BJ (cell line): ENCODE measurements at regions not wholly inside any gene's neighbourhood (a gene's known extent, or its start where the extent isn't known, plus 50 kb on each side); places are given as distances from the start of the nearest gene placed in this dataset.

Experiments used
- CTCF ChIA-PET: fragments of 350-600 bp; formaldehyde crosslinking; extraction: SDS; loops from one replicate; lab custom pipeline; 2021; ENCODE audit warnings: antibody characterized with exemption, inconsistent platforms; lab: Yijun Ruan, JAX
- POLR2A ChIA-PET: fragments of 300-600 bp; sonication (Branson Sonifier 250); formaldehyde crosslinking; extraction: SDS; loops from one replicate; lab custom pipeline; 2021; ENCODE audit warnings: antibody characterized with exemption; lab: Charles Lee
- DNase-seq: peaks from one replicate; pipeline ENCODE4 v3.0.0-alpha.2; 2011; ENCODE audit warnings: low read depth
- H3K27me3 ChIP-seq: 2 replicates; pipeline ENCODE4 v1.6.0; 2011; ENCODE audit warnings: low read length; ENCODE audit not compliant: control insufficient read depth, insufficient read depth
- H3K36me3 ChIP-seq: 2 replicates; pipeline ENCODE4 v1.5.1; 2011; ENCODE audit warnings: low read length; ENCODE audit not compliant: control insufficient read depth, insufficient read depth
- H3K4me3 ChIP-seq: 2 replicates; pipeline ENCODE4 v1.5.1; 2011; ENCODE audit warnings: low read depth, mild to moderate bottlenecking, control low read depth, low read length
- CTCF ChIP-seq: IDR thresholded peaks from 2 replicates; pipeline ENCODE4 v1.5.1; 2011; ENCODE audit warnings: low read depth, mild to moderate bottlenecking, control low read depth, inconsistent platforms, low read length, moderate library complexity; ENCODE audit not compliant: insufficient read depth

- Histone ChIP-seq H3K27me3 (no peaks in the 10 kb centered on the region), H3K4me3 (no peak overlapping the region), H3K36me3 (no peaks in the 10 kb centered on the region)
- DNase-seq = no peak
- POLR2A ChIA-PET = no interaction called here
- TF ChIP-seq CTCF = no peak
- CTCF ChIA-PET = interaction anchor here (1.2 kb wide), 1 partner anchor 8 kb away, joined by 3 read pairs; no protein-coding TSS in a partner anchor
These were observed 615.6 kb upstream of the DPPA4 start for GRCh38 chr3:109952924-109953323.

GRCh38 chr3:109963831-109964230 is 626.5 kb upstream of the DPPA4 start:
- no peak for DNase-seq
- POLR2A ChIA-PET = no interaction called here
- H3K27me3 ChIP-seq = no peaks in the 10 kb centered on the region
- CTCF ChIA-PET = interaction anchor here (0.5 to 0.6 kb wide), 2 partner anchors 14 to 1684 kb away, joined by 3 read pairs; no protein-coding TSS in a partner anchor
- no peaks in the 10 kb centered on the region for H3K36me3 ChIP-seq
- H3K4me3 ChIP-seq = no peak overlapping the region
- TF ChIP-seq CTCF = no peak

- Histone ChIP-seq H3K27me3 (no peaks in the 10 kb centered on the region), H3K4me3 (no peak overlapping the region), H3K36me3 (no peaks in the 10 kb centered on the region)
- no peak for TF ChIP-seq CTCF
- ChIA-PET POLR2A (no interaction called here), CTCF (no interaction called here)
- DNase-seq = no peak
These were observed 636.4 kb upstream of the DPPA4 start for GRCh38 chr3:109973733-109974132.

- TF ChIP-seq CTCF = no peak
- CTCF ChIA-PET = interaction anchor here (0.6 kb wide), 1 partner anchor 14 kb away, joined by 3 read pairs; no protein-coding TSS in a partner anchor
- Histone ChIP-seq H3K27me3 (no peaks in the 10 kb centered on the region), H3K36me3 (no peaks in the 10 kb centered on the region), H3K4me3 (no peak overlapping the region)
- POLR2A ChIA-PET = no interaction called here
- no peak for DNase-seq
These were observed 640.6 kb upstream of the DPPA4 start for GRCh38 chr3:109977897-109978296.

- DNase-seq = no peak
- ChIA-PET POLR2A (no interaction called here), CTCF (interaction anchor here (0.8 kb wide), 1 partner anchor 705 kb away, joined by 3 read pairs; no protein-coding TSS in a partner anchor)
- TF ChIP-seq CTCF = no peak
- Histone ChIP-seq H3K4me3 (no peak overlapping the region), H3K27me3 (no peaks in the 10 kb centered on the region), H3K36me3 (no peaks in the 10 kb centered on the region)
These were observed 644.9 kb upstream of the DPPA4 start for GRCh38 chr3:109982201-109982600.
